GM21723 (cell line): ENCODE measurements at regions not wholly inside any gene's neighbourhood (a gene's known extent, or its start where the extent isn't known, plus 50 kb on each side); places are given as distances from the start of the nearest gene placed in this dataset.
"Not testable (repeated sequence)": the region's sequence is repeated elsewhere in the genome, so short reads cannot be mapped to it uniquely, and the experiment has no call there.

ENCODE experiments used
- ATAC-seq: cut with Tn5 transposase; IDR thresholded peaks from one replicate; pipeline ENCODE4 v1.9.1; 2021; ENCODE audit warnings: mild to moderate bottlenecking, moderate library complexity; ENCODE audit not compliant: unreplicated experiment

- ATAC-seq, result no peak
Measured at GRCh38 chr2:146777181-146777580, 1067.6 kb upstream of the ACVR2A start.

GRCh38 chr2:146776596-146776995 lies 1068.2 kb upstream of the ACVR2A start:
- ATAC-seq, result no peak

- ATAC-seq, result no peak
Measured at GRCh38 chr2:146771531-146771930, 1073.3 kb upstream of the ACVR2A start.

DNA sequence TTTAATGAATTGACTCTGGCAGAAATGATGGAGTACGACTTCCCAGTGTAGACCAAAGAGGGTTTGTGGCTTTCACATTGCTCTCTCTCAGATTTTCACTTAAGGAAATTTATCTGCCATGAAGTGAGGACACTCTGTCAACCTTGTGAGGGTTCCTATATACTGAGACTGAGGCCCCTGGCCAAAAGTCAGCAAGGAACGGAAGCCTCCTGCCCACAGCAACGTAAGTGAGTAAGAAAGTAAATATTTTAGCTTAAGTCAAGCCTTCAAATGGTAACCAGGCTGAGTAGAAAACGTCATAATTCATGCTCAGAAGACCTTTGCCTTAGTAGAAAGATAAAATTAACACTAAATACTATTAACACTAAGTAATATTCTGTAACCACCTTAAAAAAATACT lies 1080.5 kb upstream of the ACVR2A start:
- no peak for ATAC-seq

DNA sequence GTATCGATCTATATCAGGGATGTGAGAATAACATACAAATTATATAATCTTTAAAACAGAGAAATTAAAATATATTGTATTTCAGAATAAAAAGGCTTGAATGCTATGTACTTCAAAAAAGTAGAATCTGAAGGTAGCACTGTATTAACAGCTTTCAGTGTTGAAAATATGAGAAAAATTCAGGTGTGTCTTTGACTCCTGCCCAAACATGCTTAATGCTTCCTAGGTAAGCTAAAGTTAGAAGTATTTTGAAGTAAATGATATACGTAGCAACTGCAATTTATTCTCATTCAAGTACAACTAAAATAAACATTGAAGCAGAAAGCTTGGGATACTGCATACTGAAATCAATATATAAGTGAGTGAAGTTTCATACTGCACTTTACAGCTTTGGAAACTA lies 1082.0 kb upstream of the ACVR2A start:
- ATAC-seq, result no peak

DNA sequence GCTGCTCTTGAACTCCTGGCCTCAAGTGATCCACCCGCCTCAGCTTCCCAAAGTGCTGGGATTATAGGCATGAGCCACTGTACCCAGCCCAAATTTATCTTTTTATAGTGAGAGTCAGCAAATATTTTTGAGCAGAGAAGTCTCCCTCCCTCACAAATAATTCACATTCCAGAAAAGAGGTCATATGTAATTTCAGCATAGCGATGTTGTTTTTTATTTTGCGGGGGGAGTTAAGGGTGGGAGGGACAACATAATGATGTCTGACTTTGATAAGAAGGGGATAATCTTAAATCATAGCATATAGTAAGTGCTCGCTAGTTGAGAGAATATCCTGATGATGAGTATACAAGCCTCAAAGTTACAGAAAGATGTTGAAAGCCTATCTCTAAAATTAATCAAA lies 1090.2 kb upstream of the ACVR2A start:
- ATAC-seq, result no peak

DNA sequence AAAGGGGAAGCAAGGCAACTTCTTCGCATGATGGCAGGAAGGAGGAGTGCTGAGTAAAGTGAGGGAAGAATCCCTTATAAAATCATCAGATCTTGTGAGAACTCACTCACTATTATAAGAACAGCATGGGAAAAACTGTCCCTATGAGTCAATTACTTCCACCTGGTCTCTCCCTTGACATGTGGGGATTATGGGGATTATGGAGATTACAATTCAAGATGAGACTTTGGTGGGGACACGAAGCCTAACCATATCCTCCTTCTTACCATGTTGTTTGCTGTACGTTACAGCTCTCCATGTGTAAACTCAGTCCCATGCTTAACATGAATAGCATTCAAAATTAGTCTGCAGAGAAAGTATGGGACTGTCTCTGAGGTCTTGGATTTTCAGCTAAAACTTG lies 1096.8 kb upstream of the ACVR2A start:
- ATAC-seq, result no peak

GRCh38 chr2:146741260-146741659 lies 1103.6 kb upstream of the ACVR2A start:
- ATAC-seq, result no peak

DNA sequence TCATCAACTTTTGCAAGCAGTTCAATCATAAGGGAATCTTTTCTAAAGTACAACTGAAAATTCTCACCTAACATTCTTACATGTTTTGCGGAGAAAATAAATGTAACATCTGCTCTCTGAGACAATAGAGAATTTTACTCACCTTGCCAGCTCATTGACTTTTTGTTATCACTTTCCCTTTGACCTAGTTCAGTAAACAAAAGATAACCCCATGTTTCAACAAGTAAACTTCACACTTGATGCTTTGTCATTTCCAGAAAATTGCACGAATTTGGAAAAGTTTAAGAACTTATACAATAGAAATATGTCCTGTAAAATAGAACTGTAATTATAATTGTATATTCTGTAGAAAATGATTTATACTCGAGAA lies 1110.0 kb upstream of the ACVR2A start:
- no peak for ATAC-seq

DNA sequence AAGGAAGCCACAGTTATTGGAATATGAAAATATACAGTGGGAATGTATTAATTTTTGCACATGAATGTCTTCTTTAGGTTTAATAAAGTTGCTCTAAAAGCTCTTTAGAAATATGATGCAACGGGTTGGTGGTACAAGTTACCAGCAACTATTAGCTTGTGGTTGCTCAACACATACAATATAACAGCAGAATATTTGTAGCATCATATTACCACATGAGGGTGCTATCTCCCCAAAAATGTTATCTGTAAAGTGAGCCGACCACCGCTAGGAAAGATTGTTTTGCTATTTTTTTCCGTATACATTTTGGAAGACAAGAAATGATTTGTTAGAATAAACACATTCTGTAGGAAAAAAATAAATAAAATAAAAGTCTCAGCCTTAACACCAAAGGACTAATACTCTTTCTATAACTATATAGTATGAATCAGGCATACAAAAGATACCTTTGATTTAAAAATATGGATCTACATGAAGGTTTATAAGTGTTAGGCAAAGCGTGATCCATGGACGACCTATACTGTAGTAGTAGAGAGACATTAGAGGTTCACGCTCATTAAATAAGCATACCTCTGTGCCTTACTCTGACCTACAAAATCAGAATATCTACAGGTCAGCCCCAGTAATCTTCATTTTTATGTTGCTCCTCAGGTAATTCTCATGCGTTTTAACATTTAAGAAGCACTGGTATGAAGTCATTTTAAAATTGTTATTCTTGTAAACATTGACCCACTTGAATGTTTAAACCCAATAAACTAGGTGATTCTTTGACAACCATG lies 1110.6 kb upstream of the ACVR2A start:
- ATAC-seq, result no peak

DNA sequence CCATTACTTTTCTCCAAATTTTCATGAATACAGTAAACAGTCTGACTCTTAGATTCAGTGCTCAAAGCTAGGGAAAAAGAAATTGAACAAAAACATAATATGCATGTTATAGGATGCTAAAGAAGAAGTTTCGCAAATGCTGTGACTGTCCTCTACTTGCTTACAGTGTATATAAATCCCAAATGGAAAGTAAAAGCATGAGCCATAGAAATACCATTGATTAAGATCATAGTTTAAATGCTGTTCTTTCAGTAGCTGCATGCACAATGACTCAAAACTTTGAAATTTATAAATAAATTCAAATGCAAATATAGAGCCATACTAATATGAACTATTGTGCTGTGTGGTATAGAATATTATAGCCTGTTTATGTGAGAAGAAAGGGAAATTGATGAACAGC lies 1113.9 kb upstream of the ACVR2A start:
- no peak for ATAC-seq

- ATAC-seq, result no peak
Measured at GRCh38 chr2:146721486-146721885, 1123.3 kb upstream of the ACVR2A start.

- no peak for ATAC-seq
Measured at GRCh38 chr2:146720170-146720569, 1124.7 kb upstream of the ACVR2A start.

DNA sequence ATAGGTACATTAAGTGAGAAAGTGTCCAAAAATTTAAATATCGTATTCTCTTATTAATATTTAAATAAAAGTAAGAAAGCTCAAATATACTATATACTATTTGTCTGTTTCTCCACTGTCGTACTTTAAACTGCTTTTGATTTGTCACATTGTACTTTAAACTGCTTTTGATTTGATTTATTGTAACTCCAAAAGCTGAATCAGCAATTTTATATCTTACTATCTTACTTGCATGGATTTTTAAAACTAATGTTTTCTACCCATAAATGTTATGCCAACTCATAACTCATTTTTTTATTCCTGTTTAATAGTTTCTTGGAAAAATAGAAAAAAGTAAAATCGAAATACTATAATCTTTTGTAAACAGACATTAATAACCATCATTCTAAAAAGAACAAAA lies 1128.2 kb upstream of the ACVR2A start:
- ATAC-seq, result no peak

DNA sequence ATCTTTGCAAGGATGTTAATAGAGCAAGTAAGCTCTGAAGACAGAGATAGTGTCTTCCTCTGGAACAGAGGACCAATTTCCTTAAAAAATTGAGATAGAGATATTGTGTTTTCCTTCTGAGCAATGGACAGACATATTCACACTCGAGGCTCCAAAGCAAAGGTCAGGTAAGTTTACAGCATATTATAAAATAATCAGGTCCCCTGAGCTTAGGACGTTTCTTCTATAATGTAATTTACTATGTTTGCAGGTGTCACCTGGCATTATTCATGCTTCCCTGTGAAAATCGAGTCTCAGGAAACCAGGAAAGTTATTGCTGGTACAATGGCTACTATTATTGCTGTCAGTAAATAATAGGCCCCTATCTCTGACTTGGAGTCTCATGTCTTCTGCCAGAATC lies 1135.8 kb upstream of the ACVR2A start:
- ATAC-seq, result no peak

DNA sequence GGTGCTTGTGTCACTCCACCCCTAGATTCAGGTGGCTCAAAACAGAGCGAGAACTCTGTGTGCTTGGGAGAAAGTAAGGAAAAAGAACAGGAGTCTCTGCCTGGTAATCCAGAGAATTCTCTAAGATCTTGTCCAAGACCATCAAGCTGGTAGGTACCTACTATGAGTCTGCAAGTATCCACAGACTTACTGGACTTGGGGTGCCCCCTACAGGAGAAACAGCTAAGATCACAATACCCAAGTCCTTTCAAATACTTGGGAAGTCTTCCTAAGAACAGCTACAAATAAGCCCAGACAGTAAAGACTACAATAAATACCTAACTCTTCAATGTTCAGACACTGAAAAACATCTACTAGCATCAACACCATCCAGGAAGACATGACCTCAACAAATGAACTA lies 1143.6 kb upstream of the ACVR2A start:
- no peak for ATAC-seq

- ATAC-seq, result no peak
Measured at GRCh38 chr2:146697307-146697706, 1147.5 kb upstream of the ACVR2A start.

DNA sequence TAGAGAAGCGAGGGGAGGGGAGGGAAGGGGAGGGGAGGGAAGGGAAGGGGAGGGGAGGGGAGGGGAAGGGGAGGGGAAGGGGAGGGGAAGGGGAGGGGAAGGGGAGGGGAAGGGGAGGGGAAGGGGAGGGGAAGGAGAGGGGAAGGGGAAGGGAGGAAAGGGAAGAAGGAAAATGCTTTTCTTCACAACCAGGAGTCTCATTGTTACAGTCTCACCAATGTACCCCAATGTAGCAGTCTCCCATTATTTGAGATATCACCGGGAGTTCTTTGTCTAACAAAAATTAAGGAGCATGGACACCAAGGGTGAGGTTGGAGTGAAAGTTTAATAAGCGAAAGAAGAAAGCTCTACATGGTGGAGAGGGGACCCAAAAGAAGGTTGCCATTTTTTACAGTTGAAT lies 1148.0 kb upstream of the ACVR2A start:
- ATAC-seq, result not testable (repeated sequence)

- no peak for ATAC-seq
Measured at GRCh38 chr2:146681991-146682390, 1162.8 kb upstream of the ACVR2A start.

GRCh38 chr2:146678516-146678915 lies 1166.3 kb upstream of the ACVR2A start:
- no peak for ATAC-seq

GRCh38 chr2:146677280-146677679 lies 1167.5 kb upstream of the ACVR2A start:
- ATAC-seq, result no peak

- no peak for ATAC-seq
Measured at GRCh38 chr2:146669735-146670134, 1175.1 kb upstream of the ACVR2A start.

- no peak for ATAC-seq
Measured at GRCh38 chr2:146666340-146666739, 1178.5 kb upstream of the ACVR2A start.
